HG02981 (cell line): ENCODE measurements at regions not wholly inside any gene's neighbourhood (a gene's known extent, or its start where the extent isn't known, plus 50 kb on each side); places are given as distances from the start of the nearest gene placed in this dataset.
A peak's percentile ranks its signal among the peaks of the same experiment; 100 is the strongest.
"Not testable (repeated sequence)": the region's sequence is repeated elsewhere in the genome, so short reads cannot be mapped to it uniquely, and the experiment has no call there.

Source experiments
- ATAC-seq: cut with Tn5 transposase; IDR thresholded peaks from one replicate; pipeline ENCODE4 v1.9.1; 2021; ENCODE audit warnings: mild to moderate bottlenecking, moderate library complexity; ENCODE audit not compliant: unreplicated experiment

DNA sequence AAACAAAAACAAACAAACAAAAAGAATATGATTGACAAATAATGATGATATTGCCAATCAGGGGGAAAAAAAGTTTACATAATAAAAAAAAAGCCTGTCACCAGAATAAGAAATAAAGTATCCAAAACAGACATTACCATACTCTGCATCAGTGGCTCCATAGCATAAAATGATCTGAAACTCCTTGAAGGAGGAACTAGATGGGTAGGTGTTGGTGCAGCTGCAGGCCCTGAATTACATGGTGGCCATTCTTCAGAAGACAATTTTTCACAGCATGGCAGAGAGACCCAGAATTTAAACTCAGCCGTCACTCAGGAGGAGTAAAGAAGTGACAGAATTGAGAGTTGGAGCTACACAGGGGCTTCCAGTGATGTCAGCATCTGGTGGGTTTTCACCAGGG is 60.2 kb downstream of the GLUL start:
- no peak for ATAC-seq

DNA sequence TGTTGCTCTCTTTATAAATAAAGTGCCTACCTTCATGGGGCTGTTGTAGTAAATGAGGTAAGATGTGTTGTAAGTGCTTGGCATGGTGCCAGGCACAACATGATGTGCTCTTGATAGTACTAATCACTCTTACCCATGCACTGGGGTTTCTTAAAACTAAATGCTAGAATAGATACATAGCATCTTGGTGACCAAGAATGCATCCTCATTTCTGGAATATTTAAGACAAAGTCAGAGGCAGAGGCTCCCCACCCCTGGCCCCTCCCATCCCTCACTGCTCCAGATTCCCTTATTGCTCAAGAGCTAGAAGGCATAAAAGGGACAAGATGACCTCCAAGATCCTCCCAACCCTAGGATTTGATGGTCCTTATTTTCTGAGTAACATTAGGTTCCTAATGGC is 61.3 kb downstream of the GLUL start:
- no peak for ATAC-seq

GRCh38 chr1:182329471-182329870 is 62.1 kb downstream of the GLUL start:
- no peak for ATAC-seq

- no peak for ATAC-seq
These were observed 63.0 kb downstream of the GLUL start for GRCh38 chr1:182328591-182328990.

DNA sequence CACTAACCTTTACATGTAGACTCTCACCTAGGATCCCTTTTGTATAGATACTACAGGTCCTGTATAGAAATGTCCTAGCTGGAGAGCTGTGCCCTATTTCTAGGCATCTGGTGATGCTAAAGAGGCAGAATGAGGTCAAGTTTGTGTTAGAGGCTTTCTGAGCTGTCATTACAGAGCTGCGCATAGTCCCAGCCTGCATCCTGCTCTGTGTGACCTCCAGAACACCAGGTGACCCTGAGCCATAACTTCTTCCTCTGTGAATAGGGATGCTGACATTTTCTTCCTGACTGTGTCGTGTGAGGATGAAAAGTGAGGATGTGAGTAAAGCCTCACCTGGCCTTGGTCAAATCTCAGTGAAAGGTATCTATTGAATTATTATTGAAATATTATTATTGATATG is 66.3 kb downstream of the GLUL start:
- ATAC-seq, result no peak

DNA sequence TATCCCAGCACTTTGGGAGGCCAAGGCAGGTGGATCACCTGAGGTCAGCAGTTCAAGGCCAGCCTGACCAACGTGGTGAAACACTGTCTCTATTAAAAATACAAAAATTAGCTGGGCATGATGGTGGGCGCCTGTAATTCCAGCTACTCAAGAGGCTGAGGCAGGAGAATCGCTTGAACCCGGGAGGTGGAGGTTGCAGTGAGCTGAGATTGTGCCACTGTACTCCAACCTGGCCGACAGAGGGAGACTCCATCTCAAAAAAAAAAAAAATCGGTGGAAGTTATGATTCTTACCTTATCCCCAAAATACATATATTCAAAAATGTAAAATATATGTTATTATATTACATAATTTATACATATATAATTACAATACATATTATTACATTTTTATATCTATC is 70.1 kb downstream of the GLUL start:
- not testable (repeated sequence) for ATAC-seq

DNA sequence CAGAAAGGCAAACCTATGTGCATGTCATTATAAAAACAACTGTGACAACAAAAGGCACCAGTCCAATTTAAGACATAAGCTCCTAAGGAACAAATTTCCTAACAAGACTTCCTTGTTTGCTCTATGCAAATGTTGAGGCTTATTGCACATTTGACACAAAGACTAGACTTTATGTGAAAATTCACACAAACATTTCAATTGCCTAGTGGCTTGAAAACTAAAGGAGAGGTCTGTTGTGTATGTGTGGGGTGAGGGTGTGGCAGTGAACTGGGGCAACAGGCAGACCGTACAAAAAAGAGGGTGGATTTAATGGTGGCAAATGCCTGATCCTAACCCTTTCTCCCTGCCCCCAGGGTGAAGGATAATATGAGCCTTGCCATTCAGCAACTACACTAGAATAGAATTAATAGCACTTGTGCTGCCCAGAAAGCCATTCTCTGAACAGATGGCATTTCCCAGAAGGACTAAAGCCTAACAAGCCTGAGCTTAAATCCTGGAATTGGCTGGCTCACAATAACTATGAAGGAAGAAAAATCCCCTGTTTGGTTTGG is 73.9 kb downstream of the GLUL start:
- no peak for ATAC-seq

DNA sequence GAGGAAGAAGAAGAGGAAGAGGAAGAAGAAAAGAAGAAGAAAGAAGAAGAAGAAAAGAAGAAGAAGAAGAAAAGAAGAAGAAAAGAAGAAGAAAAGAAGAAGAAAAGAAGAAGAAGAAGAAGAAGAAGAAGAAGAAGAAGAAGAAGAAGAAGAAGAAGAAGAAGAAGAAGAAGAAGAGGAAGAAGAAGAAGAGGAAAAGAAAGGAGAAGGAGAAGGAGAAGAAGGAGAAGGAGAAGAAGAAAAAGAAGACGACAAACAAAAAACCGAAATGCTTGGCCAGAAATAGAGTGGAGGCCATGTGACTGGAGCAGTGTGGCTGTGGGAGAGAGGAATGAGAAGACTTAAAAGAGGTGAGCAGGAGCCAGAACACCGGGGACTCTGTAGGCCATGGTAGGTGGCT is 75.1 kb downstream of the GLUL start:
- ATAC-seq, result not testable (repeated sequence)

- no peak for ATAC-seq
These were observed 76.4 kb downstream of the GLUL start for GRCh38 chr1:182315167-182315556.

DNA sequence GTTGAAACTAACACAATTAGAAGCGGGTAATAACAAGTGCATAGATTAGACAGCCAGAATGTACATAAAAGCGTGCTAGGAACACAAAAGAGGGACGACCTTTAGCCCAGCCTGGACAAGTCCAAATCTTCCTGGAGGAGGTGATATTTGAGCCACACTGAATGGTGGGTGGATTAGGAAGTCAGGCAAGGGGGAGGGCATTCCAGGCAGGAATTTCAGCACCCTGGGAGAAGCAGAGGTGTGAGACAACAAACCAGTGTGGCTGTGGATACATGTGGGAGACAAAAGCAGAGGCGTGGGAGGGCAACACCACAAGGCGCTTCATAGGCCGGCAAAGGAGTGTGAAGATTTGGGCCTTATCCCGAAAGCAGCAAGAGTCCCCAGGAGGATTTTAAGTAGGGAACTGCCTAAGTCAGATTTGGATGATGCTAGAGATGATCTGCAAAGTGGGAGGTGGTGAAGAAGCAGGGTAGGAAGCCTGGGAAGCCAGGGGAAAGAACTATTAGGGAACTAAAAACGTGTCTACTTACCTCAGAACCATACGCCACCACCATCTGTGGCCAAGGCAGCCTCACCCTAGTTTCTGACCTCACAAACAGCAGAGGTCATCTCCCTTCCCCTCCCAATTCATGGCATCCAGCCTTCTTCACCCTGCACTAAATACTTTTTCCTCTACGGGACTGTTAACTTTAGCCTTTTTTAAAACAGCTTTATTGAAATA is 81.8 kb downstream of the GLUL start:
- no peak for ATAC-seq

DNA sequence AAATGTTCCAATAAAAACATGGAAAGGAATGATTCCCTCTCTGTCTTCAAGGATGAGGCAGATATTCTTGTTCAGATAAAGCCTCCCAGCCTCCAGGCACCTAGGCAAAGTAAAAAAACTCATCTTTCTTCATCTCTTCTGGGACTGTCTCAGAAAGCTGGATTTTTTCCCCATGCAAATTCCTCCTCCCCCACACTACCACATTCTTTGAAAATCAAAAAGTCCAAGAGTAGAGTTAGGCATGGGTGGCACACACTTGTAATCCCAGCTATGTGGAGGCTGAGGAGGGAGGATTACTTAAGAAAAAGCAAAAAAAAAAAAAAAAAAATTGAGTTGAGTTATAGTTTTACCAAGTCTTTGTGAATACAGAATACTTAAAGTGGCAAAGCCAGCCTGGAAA is 82.8 kb downstream of the GLUL start:
- no peak for ATAC-seq

GRCh38 chr1:182307486-182307885 is 84.1 kb downstream of the GLUL start:
- ATAC-seq, result not testable (repeated sequence)

GRCh38 chr1:182305861-182306260 is 85.7 kb downstream of the GLUL start:
- no peak for ATAC-seq

- no peak for ATAC-seq
These were observed 87.0 kb downstream of the GLUL start for GRCh38 chr1:182304627-182305026.

GRCh38 chr1:182304218-182304617 is 87.4 kb downstream of the GLUL start:
- no peak for ATAC-seq

- ATAC-seq, result peak; percentile 66
These were observed 87.8 kb downstream of the GLUL start for GRCh38 chr1:182303778-182304177.

DNA sequence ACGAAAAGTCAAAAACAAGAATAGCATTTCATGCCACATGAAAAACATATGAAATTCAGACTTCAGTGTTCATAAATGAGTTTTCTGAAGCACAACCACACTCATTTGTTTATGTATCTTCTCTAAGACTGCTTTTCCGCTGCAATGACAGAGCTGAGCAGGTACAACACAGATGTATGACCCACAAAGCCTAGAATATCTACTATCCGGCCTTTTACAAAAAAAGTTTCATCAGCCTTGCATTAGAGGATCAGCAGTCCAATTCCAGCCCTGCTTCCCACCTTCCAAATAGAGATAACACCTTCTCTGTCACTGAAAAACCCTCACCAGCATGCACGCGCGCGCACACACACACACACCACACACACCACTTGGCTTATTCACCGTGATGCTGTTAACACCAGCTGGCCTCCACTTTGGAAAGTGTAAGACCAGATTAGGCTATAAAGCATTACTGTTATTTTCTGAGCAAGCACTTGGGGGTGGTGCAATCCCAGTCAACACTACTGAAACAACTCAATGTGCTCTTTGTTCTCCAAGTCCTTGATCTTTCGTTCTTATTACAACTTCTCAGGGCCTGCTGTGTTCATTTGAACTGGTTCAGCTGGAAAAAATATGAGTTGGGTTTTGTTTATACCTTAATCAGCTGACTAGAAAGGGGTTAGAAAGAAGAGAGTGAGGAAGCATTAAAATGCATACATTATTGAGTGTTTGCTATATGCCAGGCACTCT is 90.0 kb downstream of the GLUL start:
- no peak for ATAC-seq

GRCh38 chr1:182301026-182301436 is 90.6 kb downstream of the GLUL start:
- no peak for ATAC-seq

DNA sequence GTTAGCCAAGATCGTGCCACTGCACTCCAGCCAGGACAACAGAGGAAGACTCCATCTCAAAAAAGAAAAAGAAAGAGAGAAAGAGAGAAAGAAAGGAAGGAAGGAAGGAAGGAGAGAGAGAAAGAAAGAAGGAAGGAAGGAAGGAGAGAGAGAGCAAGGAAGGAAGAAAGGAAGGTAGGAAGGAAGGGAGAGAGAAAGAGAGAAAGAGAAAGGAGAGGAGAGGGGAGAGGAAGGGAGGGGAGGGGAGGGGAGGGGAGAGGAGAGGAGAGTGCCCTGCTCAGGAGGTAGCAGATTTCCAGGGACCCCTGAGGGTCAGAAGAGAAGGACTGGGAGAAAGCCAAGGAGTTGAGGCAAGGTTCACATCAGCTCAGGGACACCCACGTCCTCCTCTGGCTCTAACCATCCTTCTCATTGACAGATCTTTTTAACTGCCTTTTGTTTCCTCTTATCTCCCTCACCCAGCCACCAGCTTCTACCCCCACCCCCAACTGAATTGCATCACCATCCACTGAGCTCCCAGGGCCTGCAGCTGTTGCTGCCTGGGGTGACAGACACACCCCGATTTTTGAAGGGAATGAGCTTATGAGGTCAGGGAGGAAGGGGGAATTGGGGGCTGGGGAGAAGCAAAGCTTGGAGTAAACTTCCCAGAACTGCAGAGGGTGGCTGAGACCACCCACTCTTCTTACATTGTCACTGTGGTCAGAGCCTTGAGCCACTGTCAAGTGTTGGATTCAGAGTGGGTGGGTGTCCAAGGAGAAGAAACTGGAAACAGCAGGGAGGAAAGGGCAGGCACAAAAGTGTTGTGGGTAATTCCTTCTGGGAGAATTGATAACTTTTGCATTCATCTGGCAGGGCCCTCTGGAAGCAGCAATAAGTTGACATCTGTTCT is 91.6 kb downstream of the GLUL start:
- ATAC-seq, result no peak

- not testable (repeated sequence) for ATAC-seq
These were observed 92.4 kb downstream of the GLUL start for GRCh38 chr1:182299054-182299727.

DNA sequence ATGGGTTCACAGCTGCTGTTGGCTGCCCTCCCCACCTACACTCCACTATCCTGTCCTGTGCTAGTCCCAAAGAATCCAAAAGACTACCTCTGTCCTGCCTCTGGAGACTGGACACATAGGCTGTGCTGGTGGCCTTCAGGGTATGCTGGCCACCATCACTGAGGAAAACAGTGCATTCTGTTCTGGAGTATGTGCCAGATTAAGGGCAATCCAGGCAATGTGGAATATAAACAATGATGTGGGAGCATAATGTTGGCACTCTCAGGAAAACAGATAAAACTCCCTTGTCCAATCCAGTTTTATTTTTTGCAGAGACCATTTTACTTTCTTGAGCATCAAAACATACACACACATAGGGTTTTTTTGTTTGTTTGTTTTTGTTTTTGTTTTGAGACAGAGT is 94.3 kb downstream of the GLUL start:
- ATAC-seq, result no peak
